Fibroblast of lung (primary cell): ENCODE measurements at regions not wholly inside any gene's neighbourhood (a gene's known extent, or its start where the extent isn't known, plus 50 kb on each side); places are given as distances from the start of the nearest gene placed in this dataset.

Source experiments
- CTCF ChIP-seq, 2 donors: IDR thresholded peaks in 1 of 2; conservative IDR thresholded peaks in 1 of 2; 1 replicate in 1 of 2; 2 replicates in 1 of 2; pipeline ENCODE4 v1.5.1; 2011 to 2012; ENCODE audit warnings: low read length in 2 of 2, control low read depth in 1 of 2, inconsistent platforms in 1 of 2, low read depth in 1 of 2, mild to moderate bottlenecking in 1 of 2
- EZH2 ChIP-seq: IDR thresholded peaks from 2 replicates; pipeline ENCODE4 v1.5.1; 2012; ENCODE audit warnings: low read length, control low read depth, mild to moderate bottlenecking; ENCODE audit errors: missing control alignments

- TF ChIP-seq CTCF (conservative IDR thresholded peaks at IDR 0.05 in 1 of 2, IDR thresholded peaks at IDR 0.05 in 1 of 2; ENCODE audit: low read depth in 1 of 2, low read length in 2 of 2) (no peak), EZH2 (no peak)
Measured at GRCh38 chrX:122268353-122268752, 915.7 kb upstream of the GRIA3 start.
